GM12878 (cell line): ENCODE measurements at regions not wholly inside any gene's neighbourhood (a gene's known extent, or its start where the extent isn't known, plus 50 kb on each side); places are given as distances from the start of the nearest gene placed in this dataset.

Experiments used
- POLR2A ChIP-seq: IDR thresholded peaks from 2 replicates; pipeline ENCODE4 v1.6.1; 2011; ENCODE audit warnings: low read depth, mild to moderate bottlenecking, low read length
- TARDBP ChIP-seq: IDR thresholded peaks from 2 replicates; pipeline ENCODE4 v1.6.1; 2016; ENCODE audit warnings: borderline replicate concordance
- TF ChIP-seq, protein P1 (sequence below): IDR thresholded peaks from 2 replicates; pipeline ENCODE4 v1.6.1; 2011; ENCODE audit warnings: low read depth, mild to moderate bottlenecking, low read length, moderate library complexity, borderline replicate concordance; ENCODE audit errors: extremely low read depth

DNA sequence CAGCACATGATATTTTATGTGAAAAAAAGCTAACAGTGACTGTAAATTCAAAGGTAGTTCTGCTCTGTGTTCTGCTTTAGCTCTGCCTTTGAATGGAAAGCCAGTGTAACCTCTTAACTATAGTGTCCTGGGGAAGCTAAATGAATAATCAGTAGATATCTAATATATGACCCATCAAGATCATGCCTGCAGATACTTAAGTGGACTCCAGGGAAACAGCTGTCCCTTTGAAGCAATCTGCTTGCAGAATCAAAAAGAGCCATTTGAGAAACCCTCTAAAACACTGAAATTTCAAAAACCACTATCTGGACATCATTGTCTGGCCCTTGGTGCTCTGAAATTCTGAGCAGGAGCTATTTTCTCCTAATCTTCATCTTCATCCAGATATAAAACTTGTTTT, 104.2 kb upstream of the ADGRL4 start:
- no peak for TF ChIP-seq TARDBP
- TF ChIP-seq, protein P1, sequence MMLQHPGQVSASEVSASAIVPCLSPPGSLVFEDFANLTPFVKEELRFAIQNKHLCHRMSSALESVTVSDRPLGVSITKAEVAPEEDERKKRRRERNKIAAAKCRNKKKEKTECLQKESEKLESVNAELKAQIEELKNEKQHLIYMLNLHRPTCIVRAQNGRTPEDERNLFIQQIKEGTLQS: no peak
- no peak for TF ChIP-seq POLR2A
